CD4-positive, CD25-positive, alpha-beta regulatory T cell (primary cell): ENCODE measurements at regions not wholly inside any gene's neighbourhood (a gene's known extent, or its start where the extent isn't known, plus 50 kb on each side); places are given as distances from the start of the nearest gene placed in this dataset.
A peak's percentile ranks its signal among the peaks of the same experiment; 100 is the strongest.

Experiments used
- ATAC-seq, 2 donors: fragments of 150-1000 bp; cut with Tn5 transposase; one replicate each; pipeline ENCODE4 v1.10.0; 2021; ENCODE audit warnings: low read depth in 2 of 2, moderate number of reproducible peaks in 2 of 2, moderate library complexity in 1 of 2
- DNase-seq, 3 donors: peaks; one replicate each; pipeline versions ENCODE4 v3.0.0 to v3.0.0-alpha.2; 2012 to 2022; ENCODE audit warnings: mixed read lengths in 1 of 3
- H3K27ac ChIP-seq: one replicate; pipeline ENCODE4 v1.7.0; 2013; ENCODE audit warnings: mild to moderate bottlenecking, low read length; ENCODE audit not compliant: insufficient read depth, poor library complexity, severe bottlenecking
- H3K27me3 ChIP-seq: one replicate; pipeline ENCODE4 v1.7.0; 2013; ENCODE audit warnings: low read length; ENCODE audit not compliant: control insufficient read depth, insufficient read depth
- H3K36me3 ChIP-seq: one replicate; pipeline ENCODE4 v1.7.0; 2013; ENCODE audit warnings: mild to moderate bottlenecking, low read length, moderate library complexity; ENCODE audit not compliant: control insufficient read depth, insufficient read depth
- H3K4me1 ChIP-seq: 2 replicates; pipeline ENCODE4 v1.7.0; 2013; ENCODE audit warnings: mild to moderate bottlenecking, low read length; ENCODE audit not compliant: insufficient read depth, control insufficient read depth, poor library complexity, severe bottlenecking
- H3K4me3 ChIP-seq: one replicate; pipeline ENCODE4 v1.7.0; 2013; ENCODE audit warnings: low read depth, mild to moderate bottlenecking, low read length, moderate library complexity
- H3K9me3 ChIP-seq, 2 experiments: 1 replicate in 1 of 2; 2 replicates in 1 of 2; pipeline ENCODE4 v1.7.0; 2013; ENCODE audit warnings: low read length in 2 of 2, mild to moderate bottlenecking in 1 of 2, moderate library complexity in 1 of 2; ENCODE audit not compliant: control insufficient read depth in 2 of 2
- H3K27ac Mint-ChIP-seq, 3 donors: one replicate each; pipeline ENCODE4 v1.8.0; 2020 to 2022; ENCODE audit warnings: mild to moderate bottlenecking in 3 of 3, mixed read lengths in 3 of 3, moderate library complexity in 2 of 3
- H3K27me3 Mint-ChIP-seq: one replicate; pipeline ENCODE4 v1.8.0; 2022; ENCODE audit warnings: mild to moderate bottlenecking, mixed read lengths
- H3K36me3 Mint-ChIP-seq: one replicate; pipeline ENCODE4 v1.8.0; 2020; ENCODE audit warnings: mixed read lengths
- H3K4me1 Mint-ChIP-seq, 4 donors: one replicate each; pipeline ENCODE4 v1.8.0; 2020 to 2022; ENCODE audit warnings: mixed read lengths in 4 of 4, mild to moderate bottlenecking in 1 of 4
- H3K4me3 Mint-ChIP-seq, 4 donors: one replicate each; pipeline ENCODE4 v1.8.0; 2020 to 2022; ENCODE audit warnings: mild to moderate bottlenecking in 4 of 4, mixed read lengths in 4 of 4, moderate library complexity in 3 of 4
- H3K9me3 Mint-ChIP-seq, 7 donors: one replicate each; pipeline ENCODE4 v1.8.0; 2020 to 2022; ENCODE audit warnings: mixed read lengths in 7 of 7, mild to moderate bottlenecking in 3 of 7, moderate library complexity in 2 of 7

- Histone ChIP-seq H3K27me3 (no peaks in the 10 kb centered on the region), H3K4me3 (no peak overlapping the region), H3K9me3 (no peaks in the 10 kb centered on the region), H3K36me3 (no peaks in the 10 kb centered on the region), H3K27ac (no peak overlapping the region), H3K4me1 (no peaks in the 10 kb centered on the region)
- DNase-seq (no peak), ATAC-seq (no peak)
- Mint-ChIP-seq H3K9me3 (no peaks in the 10 kb centered on the region), H3K4me3 (no peak overlapping the region), H3K27ac (no peak overlapping the region), H3K27me3 (no peaks in the 10 kb centered on the region), H3K4me1 (no peaks in the 10 kb centered on the region), H3K36me3 (no peaks in the 10 kb centered on the region)
Measured at GRCh38 chr2:121994238-121995206, 239.1 kb downstream of the TSN start.

- Mint-ChIP-seq H3K36me3 (no peaks in the 10 kb centered on the region), H3K9me3 (no peaks in the 10 kb centered on the region), H3K27me3 (no peaks in the 10 kb centered on the region), H3K4me3 (no peak overlapping the region), H3K4me1 (no peaks in the 10 kb centered on the region), H3K27ac (no peak overlapping the region)
- Histone ChIP-seq H3K27me3 (no peaks in the 10 kb centered on the region), H3K4me3 (no peak overlapping the region), H3K36me3 (no peaks in the 10 kb centered on the region), H3K27ac (no peak overlapping the region), H3K9me3 (no peaks in the 10 kb centered on the region), H3K4me1 (no peaks in the 10 kb centered on the region)
- ATAC-seq: no peak
- DNase-seq: no peak
Measured at GRCh38 chr2:121998751-121999150, 243.3 kb downstream of the TSN start.

- no peaks in the 10 kb centered on the region for H3K27me3 Mint-ChIP-seq
- no peaks in the 10 kb centered on the region for H3K36me3 Mint-ChIP-seq
- no peak overlapping the region for H3K4me3 Mint-ChIP-seq
- no peak overlapping the region for H3K27ac Mint-ChIP-seq
- Histone ChIP-seq H3K27ac (no peak overlapping the region), H3K4me3 (no peak overlapping the region), H3K27me3 (no peaks in the 10 kb centered on the region), H3K4me1 (no peaks in the 10 kb centered on the region), H3K9me3 (no peaks in the 10 kb centered on the region), H3K36me3 (no peaks in the 10 kb centered on the region)
- DNase-seq: no peak
- H3K9me3 Mint-ChIP-seq: no peaks in the 10 kb centered on the region
- ATAC-seq: no peak
- no peaks in the 10 kb centered on the region for H3K4me1 Mint-ChIP-seq
Measured at GRCh38 chr2:121999264-121999663, 243.8 kb downstream of the TSN start.

GRCh38 chr2:122000556-122001340, 245.3 kb downstream of the TSN start:
- Mint-ChIP-seq H3K9me3 (no peaks in the 10 kb centered on the region), H3K4me1 (no peaks in the 10 kb centered on the region), H3K36me3 (no peaks in the 10 kb centered on the region), H3K4me3 (no peak overlapping the region), H3K27me3 (peaks cover 3% of the 10 kb centered on the region), H3K27ac (no peak overlapping the region)
- H3K4me3 ChIP-seq: no peak overlapping the region
- no peak for ATAC-seq
- H3K27ac ChIP-seq: no peak overlapping the region
- no peaks in the 10 kb centered on the region for H3K4me1 ChIP-seq
- no peaks in the 10 kb centered on the region for H3K9me3 ChIP-seq
- no peaks in the 10 kb centered on the region for H3K36me3 ChIP-seq
- no peaks in the 10 kb centered on the region for H3K27me3 ChIP-seq
- DNase-seq: no peak

- no peaks in the 10 kb centered on the region for H3K4me1 ChIP-seq
- H3K9me3 Mint-ChIP-seq: no peaks in the 10 kb centered on the region
- peaks cover 6% of the 10 kb centered on the region for H3K27me3 Mint-ChIP-seq
- H3K4me1 Mint-ChIP-seq: no peaks in the 10 kb centered on the region
- no peaks in the 10 kb centered on the region for H3K27me3 ChIP-seq
- H3K27ac Mint-ChIP-seq: no peak overlapping the region
- no peak overlapping the region for H3K27ac ChIP-seq
- H3K4me3 Mint-ChIP-seq: no peak overlapping the region
- H3K36me3 Mint-ChIP-seq: no peaks in the 10 kb centered on the region
- no peaks in the 10 kb centered on the region for H3K36me3 ChIP-seq
- ATAC-seq (no peak), DNase-seq (no peak)
- H3K9me3 ChIP-seq: no peaks in the 10 kb centered on the region
- no peak overlapping the region for H3K4me3 ChIP-seq
Measured at GRCh38 chr2:122001441-122001874, 246.0 kb downstream of the TSN start.

GRCh38 chr2:122003196-122003940, 247.9 kb downstream of the TSN start:
- H3K4me1 ChIP-seq: no peaks in the 10 kb centered on the region
- Mint-ChIP-seq H3K27ac (no peak overlapping the region), H3K36me3 (no peaks in the 10 kb centered on the region), H3K9me3 (no peaks in the 10 kb centered on the region), H3K4me3 (no peak overlapping the region), H3K4me1 (no peaks in the 10 kb centered on the region), H3K27me3 (peaks cover 6% of the 10 kb centered on the region)
- H3K27ac ChIP-seq: no peak overlapping the region
- H3K4me3 ChIP-seq: no peak overlapping the region
- no peak for ATAC-seq
- H3K36me3 ChIP-seq: no peaks in the 10 kb centered on the region
- H3K27me3 ChIP-seq: no peaks in the 10 kb centered on the region
- no peaks in the 10 kb centered on the region for H3K9me3 ChIP-seq
- no peak for DNase-seq

- Histone ChIP-seq H3K27ac (no peak overlapping the region), H3K4me1 (no peaks in the 10 kb centered on the region), H3K27me3 (no peaks in the 10 kb centered on the region), H3K36me3 (no peaks in the 10 kb centered on the region), H3K4me3 (no peak overlapping the region), H3K9me3 (no peaks in the 10 kb centered on the region)
- Mint-ChIP-seq H3K4me1 (no peaks in the 10 kb centered on the region), H3K9me3 (peaks cover 0 to 2% (median 0%) of the 10 kb centered on the region in 7 donors), H3K27me3 (peaks cover 6% of the 10 kb centered on the region), H3K36me3 (no peaks in the 10 kb centered on the region), H3K4me3 (peak overlapping the region in 1 of 4 donors; percentile 54), H3K27ac (no peak overlapping the region)
- ATAC-seq (no peak), DNase-seq (no peak)
Measured at GRCh38 chr2:122007126-122007525, 251.7 kb downstream of the TSN start.
